ENCODE measurements at regions not wholly inside any gene's neighbourhood (a gene's known extent, or its start where the extent isn't known, plus 50 kb on each side); places are given as distances from the start of the nearest gene placed in this dataset.

DNA sequence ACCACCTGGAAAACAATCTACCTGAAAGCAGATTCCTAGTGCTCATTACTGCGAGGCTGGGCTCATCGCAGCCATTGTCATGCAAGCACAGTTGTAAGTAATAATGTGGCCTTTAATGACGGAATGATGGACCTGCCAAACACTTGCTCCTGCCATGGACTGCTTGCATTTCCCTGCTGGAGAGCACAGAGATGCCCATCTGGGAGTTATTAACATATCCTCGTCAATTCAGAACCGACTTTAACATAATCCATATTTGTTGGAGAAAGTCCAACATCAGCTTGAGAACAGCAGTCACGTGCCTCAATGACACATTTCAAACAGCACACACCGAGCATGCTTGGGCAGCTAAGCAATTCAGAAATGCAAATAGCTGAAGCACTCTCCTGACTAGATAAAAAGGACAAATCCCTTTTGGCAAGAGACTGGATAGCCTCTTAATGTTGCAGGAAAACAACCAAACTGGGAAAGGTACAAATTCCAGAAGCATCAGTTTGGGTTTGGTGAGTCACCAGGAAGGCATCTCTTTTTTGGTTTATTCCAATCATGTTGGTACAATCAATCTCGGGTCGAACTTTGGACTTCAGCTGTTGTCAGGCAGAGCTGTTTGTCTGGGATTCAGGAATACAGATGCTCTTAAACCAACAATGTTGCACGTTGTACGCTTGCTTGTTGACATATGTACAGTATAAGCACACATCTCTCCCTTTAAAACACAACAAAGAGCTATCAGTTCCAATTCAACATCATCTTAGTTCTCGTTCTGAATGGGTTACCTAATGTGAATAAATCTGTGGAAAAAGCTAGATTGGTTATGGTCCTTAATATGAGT is 395.8 kb downstream of the LNPK start:
- H3K4me3 ChIP-seq: no peak overlapping the region
- intact Hi-C loops (cut with DNase I; ENCODE audit: low total_unique reads): no loop called here
- H3K27ac ChIP-seq: no peak overlapping the region
- no peak for DNase-seq
- no peaks in the 10 kb centered on the region for H3K36me3 ChIP-seq
- H3K4me1 ChIP-seq: no peaks in the 10 kb centered on the region
- TF ChIP-seq, protein P1, sequence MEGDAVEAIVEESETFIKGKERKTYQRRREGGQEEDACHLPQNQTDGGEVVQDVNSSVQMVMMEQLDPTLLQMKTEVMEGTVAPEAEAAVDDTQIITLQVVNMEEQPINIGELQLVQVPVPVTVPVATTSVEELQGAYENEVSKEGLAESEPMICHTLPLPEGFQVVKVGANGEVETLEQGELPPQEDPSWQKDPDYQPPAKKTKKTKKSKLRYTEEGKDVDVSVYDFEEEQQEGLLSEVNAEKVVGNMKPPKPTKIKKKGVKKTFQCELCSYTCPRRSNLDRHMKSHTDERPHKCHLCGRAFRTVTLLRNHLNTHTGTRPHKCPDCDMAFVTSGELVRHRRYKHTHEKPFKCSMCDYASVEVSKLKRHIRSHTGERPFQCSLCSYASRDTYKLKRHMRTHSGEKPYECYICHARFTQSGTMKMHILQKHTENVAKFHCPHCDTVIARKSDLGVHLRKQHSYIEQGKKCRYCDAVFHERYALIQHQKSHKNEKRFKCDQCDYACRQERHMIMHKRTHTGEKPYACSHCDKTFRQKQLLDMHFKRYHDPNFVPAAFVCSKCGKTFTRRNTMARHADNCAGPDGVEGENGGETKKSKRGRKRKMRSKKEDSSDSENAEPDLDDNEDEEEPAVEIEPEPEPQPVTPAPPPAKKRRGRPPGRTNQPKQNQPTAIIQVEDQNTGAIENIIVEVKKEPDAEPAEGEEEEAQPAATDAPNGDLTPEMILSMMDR (IDR thresholded peaks at IDR 0.05): no peak
- no peaks in the 10 kb centered on the region for H3K27me3 ChIP-seq
- no peaks in the 10 kb centered on the region for H3K9me3 ChIP-seq

DNA sequence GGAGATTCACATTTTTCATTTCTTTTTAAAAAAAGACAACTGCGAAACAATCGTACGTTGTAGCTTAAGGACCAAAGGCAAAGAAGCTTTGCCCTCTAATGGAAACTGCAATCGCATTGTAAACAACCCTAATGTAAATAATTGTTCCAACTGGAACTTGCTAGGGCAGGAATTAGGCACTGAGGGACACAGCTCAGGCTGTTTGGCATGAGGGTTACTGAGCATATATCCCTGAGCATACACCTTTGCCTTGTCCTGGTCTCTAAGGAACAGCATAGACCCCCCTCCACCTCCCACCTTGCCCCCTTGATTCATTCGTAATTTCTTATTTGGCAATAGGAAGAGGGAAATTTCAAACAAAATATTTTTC is 396.4 kb downstream of the LNPK start:
- DNase-seq: no peak
- Histone ChIP-seq H3K4me1 (peaks cover 0 to 3% (median under 1%) of the 10 kb centered on the region in 4 donors), H3K27me3 (no peaks in the 10 kb centered on the region), H3K4me3 (no peak overlapping the region), H3K27ac (no peak overlapping the region), H3K9me3 (no peaks in the 10 kb centered on the region), H3K36me3 (no peaks in the 10 kb centered on the region)
- intact Hi-C loops (cut with DNase I; ENCODE audit: low total_unique reads): no loop called here
- TF ChIP-seq, protein P1 (IDR thresholded peaks at IDR 0.05): no peak

DNA sequence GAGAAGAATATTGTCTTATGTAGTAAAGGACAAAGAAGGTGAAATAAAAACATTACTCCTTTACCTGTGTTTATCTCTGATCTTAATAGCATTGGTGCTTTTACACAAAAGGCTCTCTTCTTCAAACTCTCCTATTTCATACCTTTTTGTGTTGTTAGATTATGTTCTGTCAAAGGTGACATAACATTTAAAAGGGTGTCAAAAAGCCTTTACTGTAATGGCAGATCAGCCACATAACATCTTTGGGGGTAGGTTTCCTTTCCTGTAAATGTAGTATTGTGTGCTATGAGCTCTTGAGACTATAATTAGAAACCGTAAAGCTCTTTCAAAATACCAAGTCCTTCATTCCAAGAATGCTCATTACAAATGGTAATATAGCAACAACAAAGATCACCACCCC is 400.1 kb downstream of the LNPK start:
- intact Hi-C loops (cut with DNase I; ENCODE audit: low total_unique reads): no loop called here

DNA sequence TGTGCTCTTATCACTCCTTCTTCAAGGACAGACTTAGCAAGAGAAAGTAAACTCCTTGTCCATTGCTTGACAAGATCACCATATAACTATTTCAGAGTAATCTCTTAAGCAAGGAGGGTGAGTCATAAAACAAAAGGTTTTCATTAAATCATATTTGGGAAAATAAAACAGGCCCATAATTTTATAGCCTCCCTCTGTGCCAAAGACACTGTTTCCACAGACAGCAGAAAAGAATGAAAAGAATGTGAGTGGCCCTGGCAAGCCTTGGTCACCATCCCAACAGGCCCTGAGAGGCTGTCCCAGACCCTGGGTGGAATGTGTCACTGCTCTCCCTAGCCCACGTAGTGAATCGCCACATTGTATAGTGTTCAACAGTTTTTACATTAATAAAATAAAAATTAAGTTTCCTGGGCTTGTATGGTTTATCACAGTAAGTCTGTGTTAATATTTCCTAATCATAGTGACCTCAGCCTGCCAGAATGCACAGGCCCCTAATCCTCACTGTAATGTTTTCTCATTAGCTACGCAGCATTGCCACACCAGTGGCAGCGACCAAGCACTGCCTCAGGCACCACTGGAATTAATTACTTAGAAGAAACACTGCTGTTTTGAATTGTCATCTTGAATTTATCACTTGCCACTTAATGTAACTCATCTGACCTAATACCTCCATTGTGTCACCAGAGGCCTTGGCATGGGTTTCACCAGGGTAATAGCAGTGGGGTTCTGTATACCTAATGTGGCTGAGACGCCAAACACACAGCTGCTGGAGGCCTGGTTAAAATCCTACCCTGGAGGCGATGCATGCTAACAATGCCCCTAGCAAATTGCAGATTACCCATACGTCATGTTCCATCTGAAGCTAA is 401.9 kb downstream of the LNPK start:
- H3K4me1 ChIP-seq: peaks cover 0 to 17% (median 8%) of the 10 kb centered on the region in 4 donors
- no peaks in the 10 kb centered on the region for H3K36me3 ChIP-seq
- intact Hi-C loops (cut with DNase I; ENCODE audit: low total_unique reads): no loop called here
- H3K27ac ChIP-seq: peak overlapping the region in 1 of 2 donors; percentile 34
- H3K27me3 ChIP-seq: no peaks in the 10 kb centered on the region
- no peak overlapping the region for H3K4me3 ChIP-seq
- peak; percentile 34 to 66 for DNase-seq
- H3K9me3 ChIP-seq: no peaks in the 10 kb centered on the region
- TF ChIP-seq, protein P1 (IDR thresholded peaks at IDR 0.05): no peak

More for the DNA sequence above, 400.1 kb downstream of the LNPK start:
- Histone ChIP-seq H3K27me3 (no peaks in the 10 kb centered on the region), H3K4me3 (no peak overlapping the region), H3K9me3 (no peaks in the 10 kb centered on the region), H3K27ac (no peak overlapping the region), H3K4me1 (peaks cover 0 to 17% (median 8%) of the 10 kb centered on the region in 4 donors), H3K36me3 (no peaks in the 10 kb centered on the region)
- TF ChIP-seq, protein P1 (IDR thresholded peaks at IDR 0.05): no peak
- DNase-seq: no peak

DNA sequence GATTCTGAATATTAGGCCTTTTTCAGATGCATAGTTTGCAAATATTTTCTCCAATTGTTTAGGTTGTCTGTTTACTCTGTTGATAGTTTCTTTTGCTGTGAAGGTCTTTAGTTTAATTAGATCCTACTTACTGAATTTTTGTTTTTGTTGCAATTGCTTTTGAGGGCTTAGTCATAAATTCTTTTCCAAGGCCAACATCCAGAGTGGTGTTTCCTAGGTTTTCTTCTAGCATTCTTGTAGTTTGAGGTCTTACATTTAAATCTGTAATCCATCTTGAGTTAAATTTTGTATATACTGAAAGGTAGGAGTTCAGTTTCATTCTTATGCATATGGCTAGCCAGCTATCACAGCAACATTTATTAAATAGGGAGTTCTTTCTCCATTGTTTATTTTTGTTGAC is 404.8 kb downstream of the LNPK start:
- Histone ChIP-seq H3K27me3 (no peaks in the 10 kb centered on the region), H3K4me1 (peaks cover 0 to 17% (median 8%) of the 10 kb centered on the region in 4 donors), H3K36me3 (no peaks in the 10 kb centered on the region), H3K27ac (no peak overlapping the region), H3K9me3 (no peaks in the 10 kb centered on the region), H3K4me3 (no peak overlapping the region)
- no peak for DNase-seq
- intact Hi-C loops (cut with DNase I; ENCODE audit: low total_unique reads): no loop called here
- TF ChIP-seq, protein P1 (IDR thresholded peaks at IDR 0.05): no peak

All from tibial artery (tissue), 4 donors.